Omental fat pad (tissue), 3 donors: ENCODE measurements at regions not wholly inside any gene's neighbourhood (a gene's known extent, or its start where the extent isn't known, plus 50 kb on each side); places are given as distances from the start of the nearest gene placed in this dataset.

ENCODE experiments used
- ATAC-seq: fragments of 150-250 bp; one replicate; pipeline ENCODE4 v1.9.1; 2016; ENCODE audit warnings: mild to moderate bottlenecking, moderate library complexity; ENCODE audit not compliant: low FRiP score
- DNase-seq: peaks from one replicate; pipeline ENCODE4 v3.0.0-alpha.2; 2019; ENCODE audit warnings: low spot score
- CTCF ChIP-seq, 3 donors: fragments of 450-650 bp; IDR thresholded peaks; one replicate each; pipeline ENCODE4 v1.5.1; 2016 to 2017; ENCODE audit warnings: antibody characterized with exemption in 3 of 3, mild to moderate bottlenecking in 3 of 3, moderate library complexity in 2 of 3

- ATAC-seq (peak; percentile 23), DNase-seq (no peak)
- no peak for TF ChIP-seq CTCF (IDR thresholded peaks at IDR 0.05)
Measured at GRCh38 chr10:45198486-45199204, 116.8 kb downstream of the OR13A1 start.

- no peak for TF ChIP-seq CTCF (IDR thresholded peaks at IDR 0.05)
- no peak for ATAC-seq
- no peak for DNase-seq
Measured at GRCh38 chr10:45199205-45199740, 116.1 kb downstream of the OR13A1 start.

GRCh38 chr10:45201271-45201670 is 114.1 kb downstream of the OR13A1 start:
- no peak for DNase-seq
- ATAC-seq, result no peak
- TF ChIP-seq CTCF (IDR thresholded peaks at IDR 0.05), result no peak

GRCh38 chr10:45202242-45202641 is 113.2 kb downstream of the OR13A1 start:
- no peak for ATAC-seq

GRCh38 chr10:45204954-45205775 is 110.2 kb downstream of the OR13A1 start:
- DNase-seq (no peak), ATAC-seq (no peak)
- no peak for TF ChIP-seq CTCF (IDR thresholded peaks at IDR 0.05)

More at GRCh38 chr10:45202242-45202641, 113.2 kb downstream of the OR13A1 start:
- no peak for TF ChIP-seq CTCF (IDR thresholded peaks at IDR 0.05)
- DNase-seq, result no peak

GRCh38 chr10:45209888-45210287 is 105.5 kb downstream of the OR13A1 start:
- TF ChIP-seq CTCF (IDR thresholded peaks at IDR 0.05), result no peak
- no peak for DNase-seq
- no peak for ATAC-seq
